ENCODE measurements at regions not wholly inside any gene's neighbourhood (a gene's known extent, or its start where the extent isn't known, plus 50 kb on each side); places are given as distances from the start of the nearest gene placed in this dataset.
A peak's percentile ranks its signal among the peaks of the same experiment; 100 is the strongest.

GRCh38 chr15:31605467-31605931 lies 278.9 kb downstream of the KLF13 start:
- H3K27me3 Mint-ChIP-seq (ENCODE audit: unreplicated experiment): peaks cover 2% of the 10 kb centered on the region
- DNase-seq: peak; percentile 47
- no peak overlapping the region for H3K27ac Mint-ChIP-seq (ENCODE audit: unreplicated experiment)

GRCh38 chr15:31606194-31606669 lies 279.6 kb downstream of the KLF13 start:
- Mint-ChIP-seq H3K27me3 (ENCODE audit: unreplicated experiment) (peaks cover 2% of the 10 kb centered on the region), H3K36me3 (ENCODE audit: unreplicated experiment) (peaks cover 8% of the 10 kb centered on the region), H3K4me1 (ENCODE audit: low read depth, unreplicated experiment) (peaks cover 25% of the 10 kb centered on the region), H3K9me3 (ENCODE audit: unreplicated experiment) (peaks cover 4% of the 10 kb centered on the region), H3K4me3 (ENCODE audit: unreplicated experiment) (no peak overlapping the region), H3K27ac (ENCODE audit: unreplicated experiment) (peak overlapping the region; percentile 40)
- TF ChIP-seq CTCF (IDR thresholded peaks at IDR 0.05; ENCODE audit: partially characterized antibody, unreplicated experiment): no peak
- no peak for DNase-seq

More at GRCh38 chr15:31605467-31605931, 278.9 kb downstream of the KLF13 start:
- peaks cover 4% of the 10 kb centered on the region for H3K9me3 Mint-ChIP-seq (ENCODE audit: unreplicated experiment)
- peaks cover 9% of the 10 kb centered on the region for H3K36me3 Mint-ChIP-seq (ENCODE audit: unreplicated experiment)
- TF ChIP-seq CTCF (IDR thresholded peaks at IDR 0.05; ENCODE audit: partially characterized antibody, unreplicated experiment): peak; percentile 8
- peaks cover 25% of the 10 kb centered on the region for H3K4me1 Mint-ChIP-seq (ENCODE audit: low read depth, unreplicated experiment)
- H3K4me3 Mint-ChIP-seq (ENCODE audit: unreplicated experiment): no peak overlapping the region

- peaks cover 9% of the 10 kb centered on the region for H3K9me3 Mint-ChIP-seq (ENCODE audit: unreplicated experiment)
- no peak overlapping the region for H3K4me3 Mint-ChIP-seq (ENCODE audit: unreplicated experiment)
- peak overlapping the region; percentile 2 for H3K27ac Mint-ChIP-seq (ENCODE audit: unreplicated experiment)
- peaks cover 25% of the 10 kb centered on the region for H3K4me1 Mint-ChIP-seq (ENCODE audit: low read depth, unreplicated experiment)
- no peak for DNase-seq
- peaks cover 4% of the 10 kb centered on the region for H3K36me3 Mint-ChIP-seq (ENCODE audit: unreplicated experiment)
- peaks cover 2% of the 10 kb centered on the region for H3K27me3 Mint-ChIP-seq (ENCODE audit: unreplicated experiment)
- TF ChIP-seq CTCF (IDR thresholded peaks at IDR 0.05; ENCODE audit: partially characterized antibody, unreplicated experiment): no peak
These were observed 280.4 kb downstream of the KLF13 start for GRCh38 chr15:31606931-31607497.

GRCh38 chr15:31607656-31608055 lies 281.0 kb downstream of the KLF13 start:
- peaks cover 2% of the 10 kb centered on the region for H3K27me3 Mint-ChIP-seq (ENCODE audit: unreplicated experiment)
- H3K27ac Mint-ChIP-seq (ENCODE audit: unreplicated experiment): no peak overlapping the region
- TF ChIP-seq CTCF (IDR thresholded peaks at IDR 0.05; ENCODE audit: partially characterized antibody, unreplicated experiment): no peak
- H3K4me1 Mint-ChIP-seq (ENCODE audit: low read depth, unreplicated experiment): peaks cover 25% of the 10 kb centered on the region
- no peak overlapping the region for H3K4me3 Mint-ChIP-seq (ENCODE audit: unreplicated experiment)
- peaks cover 4% of the 10 kb centered on the region for H3K36me3 Mint-ChIP-seq (ENCODE audit: unreplicated experiment)
- peaks cover 9% of the 10 kb centered on the region for H3K9me3 Mint-ChIP-seq (ENCODE audit: unreplicated experiment)
- no peak for DNase-seq

- peak overlapping the region; percentile 61 for H3K4me3 Mint-ChIP-seq (ENCODE audit: unreplicated experiment)
- peak overlapping the region; percentile 96 for H3K27ac Mint-ChIP-seq (ENCODE audit: unreplicated experiment)
- peaks cover 10% of the 10 kb centered on the region for H3K9me3 Mint-ChIP-seq (ENCODE audit: unreplicated experiment)
- TF ChIP-seq CTCF (IDR thresholded peaks at IDR 0.05; ENCODE audit: partially characterized antibody, unreplicated experiment): no peak
- H3K36me3 Mint-ChIP-seq (ENCODE audit: unreplicated experiment): peaks cover 16% of the 10 kb centered on the region
- DNase-seq: peak; percentile 46
- no peaks in the 10 kb centered on the region for H3K27me3 Mint-ChIP-seq (ENCODE audit: unreplicated experiment)
- H3K4me1 Mint-ChIP-seq (ENCODE audit: low read depth, unreplicated experiment): peaks cover 25% of the 10 kb centered on the region
These were observed 282.6 kb downstream of the KLF13 start for GRCh38 chr15:31609258-31609681.
